ENCODE measurements at regions not wholly inside any gene's neighbourhood (a gene's known extent, or its start where the extent isn't known, plus 50 kb on each side); places are given as distances from the start of the nearest gene placed in this dataset.

DNA sequence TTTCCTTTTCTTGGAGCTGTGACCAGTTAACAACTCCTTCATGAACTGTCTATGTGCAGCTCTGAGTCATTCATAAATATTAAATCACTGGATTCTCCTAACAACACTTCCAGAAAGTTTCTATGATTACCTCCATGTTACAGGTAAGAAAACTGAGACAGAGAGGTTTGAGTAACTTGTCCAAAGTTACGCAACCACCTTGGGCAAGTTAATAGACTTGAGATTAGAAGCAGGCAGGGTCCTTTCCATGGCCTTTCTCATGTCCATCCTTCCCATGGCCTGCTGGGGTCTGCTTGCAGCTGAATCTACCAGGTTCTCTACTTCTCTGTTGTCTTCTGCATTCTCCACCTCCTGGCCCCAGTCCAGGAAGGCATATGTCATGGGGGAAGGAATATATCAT, 648.8 kb upstream of the MKI67 start:
- Histone ChIP-seq H3K79me2 (ENCODE audit: low read length) (no peaks in the 10 kb centered on the region), H4K20me1 (ENCODE audit: low read length) (no peaks in the 10 kb centered on the region), H3F3A (ENCODE audit: low read length, unreplicated experiment) (no peaks in the 10 kb centered on the region), H3K9ac (ENCODE audit: low read length) (no peak overlapping the region), H3K27ac (ENCODE audit: low read length) (no peak overlapping the region), H3K4me1 (ENCODE audit: insufficient read depth, low read length) (no peaks in the 10 kb centered on the region), H3K9me3 (ENCODE audit: low read length) (no peaks in the 10 kb centered on the region), H3K4me3 (ENCODE audit: low read length) (no peak overlapping the region), H3K27me3 (ENCODE audit: low read length) (no peaks in the 10 kb centered on the region), H3K36me3 (ENCODE audit: low read depth, low read length) (no peaks in the 10 kb centered on the region), H3K9me2 (replicated peaks; ENCODE audit: low read length) (no peaks in the 10 kb centered on the region), H2AFZ (ENCODE audit: low read length) (no peak overlapping the region), H3K4me2 (ENCODE audit: low read length) (no peak overlapping the region)
- no peak for ATAC-seq
- DNase-seq: no peak
- CTCF ChIA-PET: no interaction called here
- TF ChIP-seq, protein P1, sequence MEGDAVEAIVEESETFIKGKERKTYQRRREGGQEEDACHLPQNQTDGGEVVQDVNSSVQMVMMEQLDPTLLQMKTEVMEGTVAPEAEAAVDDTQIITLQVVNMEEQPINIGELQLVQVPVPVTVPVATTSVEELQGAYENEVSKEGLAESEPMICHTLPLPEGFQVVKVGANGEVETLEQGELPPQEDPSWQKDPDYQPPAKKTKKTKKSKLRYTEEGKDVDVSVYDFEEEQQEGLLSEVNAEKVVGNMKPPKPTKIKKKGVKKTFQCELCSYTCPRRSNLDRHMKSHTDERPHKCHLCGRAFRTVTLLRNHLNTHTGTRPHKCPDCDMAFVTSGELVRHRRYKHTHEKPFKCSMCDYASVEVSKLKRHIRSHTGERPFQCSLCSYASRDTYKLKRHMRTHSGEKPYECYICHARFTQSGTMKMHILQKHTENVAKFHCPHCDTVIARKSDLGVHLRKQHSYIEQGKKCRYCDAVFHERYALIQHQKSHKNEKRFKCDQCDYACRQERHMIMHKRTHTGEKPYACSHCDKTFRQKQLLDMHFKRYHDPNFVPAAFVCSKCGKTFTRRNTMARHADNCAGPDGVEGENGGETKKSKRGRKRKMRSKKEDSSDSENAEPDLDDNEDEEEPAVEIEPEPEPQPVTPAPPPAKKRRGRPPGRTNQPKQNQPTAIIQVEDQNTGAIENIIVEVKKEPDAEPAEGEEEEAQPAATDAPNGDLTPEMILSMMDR (conservative IDR thresholded peaks at IDR 0.05; ENCODE audit: low read depth, low read length): no peak
- TF ChIP-seq EZH2 (IDR thresholded peaks at IDR 0.05; ENCODE audit: low read length, unreplicated experiment): no peak
- TF ChIP-seq EZH2phosphoT487 (IDR thresholded peaks at IDR 0.05; ENCODE audit: borderline replicate concordance, low read length): no peak
- intact Hi-C loops (cut with micrococcal nuclease): no loop called here
- POLR2A ChIA-PET (ENCODE audit: unreplicated experiment): no interaction called here
- no TSS peak for BruUV-seq (replicated peaks)

DNA sequence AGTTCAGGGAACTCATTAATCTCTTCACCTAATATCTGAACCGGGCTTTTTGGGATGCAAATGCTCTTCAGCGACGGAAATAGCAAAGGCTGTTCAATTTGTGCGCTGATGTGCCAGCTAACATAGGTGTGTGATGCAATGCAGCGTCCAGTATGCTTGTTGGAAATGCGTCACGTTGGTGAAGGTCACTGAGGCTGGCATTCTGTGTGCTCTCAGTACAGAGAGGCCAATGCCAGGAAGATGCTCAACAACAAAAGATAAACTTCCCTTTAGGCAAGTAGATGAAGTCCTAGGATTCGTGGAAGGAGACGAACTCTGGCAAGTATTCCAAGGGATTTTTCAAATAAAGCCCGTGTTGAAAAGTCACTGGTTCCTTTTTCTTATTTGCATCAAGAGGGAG, 649.5 kb upstream of the MKI67 start:
- Histone ChIP-seq H3K9ac (ENCODE audit: low read length) (no peak overlapping the region), H3K36me3 (ENCODE audit: low read depth, low read length) (no peaks in the 10 kb centered on the region), H4K20me1 (ENCODE audit: low read length) (no peaks in the 10 kb centered on the region), H3K4me1 (ENCODE audit: insufficient read depth, low read length) (no peaks in the 10 kb centered on the region), H3K4me3 (ENCODE audit: low read length) (no peak overlapping the region), H3K9me2 (replicated peaks; ENCODE audit: low read length) (no peaks in the 10 kb centered on the region), H3K27ac (ENCODE audit: low read length) (no peak overlapping the region), H3F3A (ENCODE audit: low read length, unreplicated experiment) (no peaks in the 10 kb centered on the region), H3K4me2 (ENCODE audit: low read length) (no peak overlapping the region), H2AFZ (ENCODE audit: low read length) (no peak overlapping the region), H3K9me3 (ENCODE audit: low read length) (no peaks in the 10 kb centered on the region), H3K79me2 (ENCODE audit: low read length) (no peaks in the 10 kb centered on the region), H3K27me3 (ENCODE audit: low read length) (no peaks in the 10 kb centered on the region)
- TF ChIP-seq EZH2phosphoT487 (IDR thresholded peaks at IDR 0.05; ENCODE audit: borderline replicate concordance, low read length): no peak
- TF ChIP-seq, protein P1 (conservative IDR thresholded peaks at IDR 0.05; ENCODE audit: low read depth, low read length): no peak
- TF ChIP-seq EZH2 (IDR thresholded peaks at IDR 0.05; ENCODE audit: low read length, unreplicated experiment): no peak
- CTCF ChIA-PET: no interaction called here
- no peak for DNase-seq
- POLR2A ChIA-PET (ENCODE audit: unreplicated experiment): no interaction called here
- no peak for ATAC-seq
- BruUV-seq (replicated peaks): no TSS peak
- intact Hi-C loops (cut with micrococcal nuclease): no loop called here

DNA sequence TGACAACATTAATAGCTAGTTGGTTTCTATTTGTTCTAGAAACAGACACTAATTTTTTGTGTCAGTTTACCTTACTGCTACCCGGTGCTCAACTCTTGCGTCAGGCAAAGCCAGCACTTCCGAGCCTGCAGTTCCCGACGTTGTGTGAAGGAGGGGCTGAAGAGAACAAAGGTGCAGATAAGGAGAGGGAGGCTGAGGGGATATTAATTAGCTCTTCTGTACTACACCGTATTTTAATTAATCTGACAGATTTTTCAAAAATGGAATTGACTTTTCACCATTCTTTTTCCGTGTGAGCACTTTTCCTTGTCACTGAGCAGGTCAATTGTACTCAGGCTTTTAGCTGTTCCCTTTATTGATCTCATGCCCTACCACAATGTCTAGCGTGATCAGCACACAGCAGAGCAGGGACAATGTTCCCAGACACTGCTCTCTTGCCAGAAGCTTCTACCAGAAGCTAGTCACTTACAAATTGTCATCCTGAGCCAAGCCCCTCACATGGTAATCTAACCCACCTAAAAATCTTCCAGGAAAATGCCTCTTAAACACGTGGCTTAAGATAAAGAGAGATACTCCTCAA, 650.5 kb upstream of the MKI67 start:
- Histone ChIP-seq H3K4me3 (ENCODE audit: low read length) (no peak overlapping the region), H4K20me1 (ENCODE audit: low read length) (no peaks in the 10 kb centered on the region), H3K9ac (ENCODE audit: low read length) (no peak overlapping the region), H3K9me2 (replicated peaks; ENCODE audit: low read length) (no peaks in the 10 kb centered on the region), H3F3A (ENCODE audit: low read length, unreplicated experiment) (no peaks in the 10 kb centered on the region), H3K27ac (ENCODE audit: low read length) (no peak overlapping the region), H3K36me3 (ENCODE audit: low read depth, low read length) (no peaks in the 10 kb centered on the region), H2AFZ (ENCODE audit: low read length) (no peak overlapping the region), H3K4me1 (ENCODE audit: insufficient read depth, low read length) (no peaks in the 10 kb centered on the region), H3K9me3 (ENCODE audit: low read length) (no peaks in the 10 kb centered on the region), H3K27me3 (ENCODE audit: low read length) (no peaks in the 10 kb centered on the region), H3K79me2 (ENCODE audit: low read length) (no peaks in the 10 kb centered on the region), H3K4me2 (ENCODE audit: low read length) (no peak overlapping the region)
- intact Hi-C loops (cut with micrococcal nuclease): no loop called here
- ChIA-PET CTCF (no interaction called here), POLR2A (ENCODE audit: unreplicated experiment) (no interaction called here)
- DNase-seq: no peak
- BruUV-seq (replicated peaks): no TSS peak
- no peak for TF ChIP-seq EZH2phosphoT487 (IDR thresholded peaks at IDR 0.05; ENCODE audit: borderline replicate concordance, low read length)
- TF ChIP-seq EZH2 (IDR thresholded peaks at IDR 0.05; ENCODE audit: low read length, unreplicated experiment): no peak
- TF ChIP-seq, protein P1 (conservative IDR thresholded peaks at IDR 0.05; ENCODE audit: low read depth, low read length): no peak
- no peak for ATAC-seq

Measured in PC-3 (cell line).